ENCODE measurements at regions not wholly inside any gene's neighbourhood (a gene's known extent, or its start where the extent isn't known, plus 50 kb on each side); places are given as distances from the start of the nearest gene placed in this dataset.
A peak's percentile ranks its signal among the peaks of the same experiment; 100 is the strongest.
"Not testable (repeated sequence)": the region's sequence is repeated elsewhere in the genome, so short reads cannot be mapped to it uniquely, and the experiment has no call there.

GRCh38 chr2:39872748-39873147 lies 93.7 kb upstream of the THUMPD2 start:
- DNase-seq (ENCODE audit: low spot score): no peak

GRCh38 chr2:39871291-39871761 lies 92.3 kb upstream of the THUMPD2 start:
- DNase-seq (ENCODE audit: low spot score): peak; percentile 32

GRCh38 chr2:39870871-39871270 lies 91.8 kb upstream of the THUMPD2 start:
- DNase-seq (ENCODE audit: low spot score): no peak

GRCh38 chr2:39867268-39867667 lies 88.2 kb upstream of the THUMPD2 start:
- DNase-seq (ENCODE audit: low spot score): no peak

- DNase-seq (ENCODE audit: low spot score): no peak
Observed at GRCh38 chr2:39865751-39866150, 86.7 kb upstream of the THUMPD2 start.

GRCh38 chr2:39863672-39864071 lies 84.6 kb upstream of the THUMPD2 start:
- not testable (repeated sequence) for DNase-seq (ENCODE audit: low spot score)

GRCh38 chr2:39860538-39860937 lies 81.5 kb upstream of the THUMPD2 start:
- no peak for DNase-seq (ENCODE audit: low spot score)

GRCh38 chr2:39858677-39859076 lies 79.6 kb upstream of the THUMPD2 start:
- no peak for DNase-seq (ENCODE audit: low spot score)

GRCh38 chr2:39855856-39856255 lies 76.8 kb upstream of the THUMPD2 start:
- no peak for DNase-seq (ENCODE audit: low spot score)

GRCh38 chr2:39854771-39855170 lies 75.7 kb upstream of the THUMPD2 start:
- DNase-seq (ENCODE audit: low spot score): no peak

- no peak for DNase-seq (ENCODE audit: low spot score)
Observed at GRCh38 chr2:39852831-39853230, 73.8 kb upstream of the THUMPD2 start.

- no peak for DNase-seq (ENCODE audit: low spot score)
Observed at GRCh38 chr2:39851651-39852110, 72.6 kb upstream of the THUMPD2 start.

GRCh38 chr2:39851251-39851650 lies 72.2 kb upstream of the THUMPD2 start:
- no peak for DNase-seq (ENCODE audit: low spot score)

- no peak for DNase-seq (ENCODE audit: low spot score)
Observed at GRCh38 chr2:39849982-39850526, 71.0 kb upstream of the THUMPD2 start.

- DNase-seq (ENCODE audit: low spot score): no peak
Observed at GRCh38 chr2:39849064-39849463, 70.0 kb upstream of the THUMPD2 start.

- peak; percentile 69 for DNase-seq (ENCODE audit: low spot score)
Observed at GRCh38 chr2:39845460-39846146, 66.5 kb upstream of the THUMPD2 start.

GRCh38 chr2:39839261-39839848 lies 60.3 kb upstream of the THUMPD2 start:
- DNase-seq (ENCODE audit: low spot score): no peak

GRCh38 chr2:39838589-39838988 lies 59.5 kb upstream of the THUMPD2 start:
- DNase-seq (ENCODE audit: low spot score): no peak

- DNase-seq (ENCODE audit: low spot score): peak; percentile 64
Observed at GRCh38 chr2:39837856-39838453, 58.9 kb upstream of the THUMPD2 start.

- DNase-seq (ENCODE audit: low spot score): no peak
Observed at GRCh38 chr2:39836638-39837037, 57.6 kb upstream of the THUMPD2 start.

- DNase-seq (ENCODE audit: low spot score): no peak
Observed at GRCh38 chr2:39834426-39834825, 55.4 kb upstream of the THUMPD2 start.

GRCh38 chr2:39830610-39831009 lies 51.6 kb upstream of the THUMPD2 start:
- DNase-seq (ENCODE audit: low spot score): not testable (repeated sequence)

Data from RKO (cell line).